HG03442 (cell line): ENCODE measurements at regions not wholly inside any gene's neighbourhood (a gene's known extent, or its start where the extent isn't known, plus 50 kb on each side); places are given as distances from the start of the nearest gene placed in this dataset.

Experiments used
- ATAC-seq: cut with Tn5 transposase; IDR thresholded peaks from one replicate; pipeline ENCODE4 v1.9.1; 2021; ENCODE audit warnings: mild to moderate bottlenecking, moderate library complexity; ENCODE audit not compliant: unreplicated experiment

GRCh38 chr11:116603728-116604323 lies 169.0 kb downstream of the BUD13 start:
- ATAC-seq, result no peak

DNA sequence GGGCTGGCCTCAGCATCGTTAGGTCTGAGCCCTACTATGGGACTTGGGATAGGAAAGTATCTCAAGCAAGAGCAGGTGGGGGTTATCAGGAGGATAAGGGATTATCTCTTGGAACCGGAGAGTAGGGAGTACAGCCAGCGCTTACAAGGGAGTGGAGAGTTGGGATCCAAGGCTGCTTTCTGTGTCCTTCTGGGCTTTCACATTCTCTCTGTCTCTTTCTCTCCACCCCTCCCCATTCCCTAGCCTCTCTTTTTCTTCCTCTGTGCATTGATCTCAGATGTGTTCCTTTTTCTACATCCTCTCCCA lies 170.2 kb downstream of the BUD13 start:
- ATAC-seq, result no peak

GRCh38 chr11:116601814-116602636 lies 170.8 kb downstream of the BUD13 start:
- no peak for ATAC-seq

DNA sequence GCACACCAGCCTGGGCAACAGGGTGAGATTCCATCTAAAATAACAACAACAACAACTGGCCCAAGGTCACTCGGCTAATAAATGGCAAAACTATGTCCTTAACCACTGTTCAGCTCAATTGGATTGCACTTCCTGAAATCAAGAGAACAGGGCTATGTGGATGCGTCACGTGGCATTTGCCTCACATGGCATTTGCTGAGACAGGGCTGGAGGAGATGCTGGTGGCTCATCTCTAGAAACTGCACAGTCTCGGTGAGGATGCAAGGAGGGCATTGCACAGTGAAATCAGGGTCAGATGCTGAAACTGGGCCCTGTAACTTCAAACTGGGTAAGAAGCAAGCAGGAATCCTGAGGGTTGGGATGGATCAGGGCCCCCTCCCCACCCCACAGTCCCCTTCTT lies 171.9 kb downstream of the BUD13 start:
- ATAC-seq, result no peak

DNA sequence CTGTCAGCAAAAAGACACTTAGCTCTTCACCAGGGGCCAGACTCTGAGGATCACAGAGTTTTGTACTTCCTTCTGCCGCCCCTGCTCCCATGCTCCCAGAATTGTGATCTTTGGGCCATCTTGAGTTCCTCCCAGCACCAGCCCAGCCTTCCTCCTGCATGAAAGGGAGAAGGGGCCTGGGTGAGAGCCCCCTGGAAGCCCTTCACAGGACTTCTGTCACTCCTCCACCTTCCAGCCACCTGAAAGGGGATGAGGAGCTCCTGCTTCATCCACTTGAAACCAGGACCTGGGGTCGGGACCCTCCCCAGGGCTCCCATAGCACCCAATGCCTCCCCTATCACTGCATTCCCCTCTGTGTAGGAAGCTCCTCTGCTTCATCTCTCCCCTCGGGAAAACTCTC lies 174.2 kb downstream of the BUD13 start:
- ATAC-seq, result no peak

DNA sequence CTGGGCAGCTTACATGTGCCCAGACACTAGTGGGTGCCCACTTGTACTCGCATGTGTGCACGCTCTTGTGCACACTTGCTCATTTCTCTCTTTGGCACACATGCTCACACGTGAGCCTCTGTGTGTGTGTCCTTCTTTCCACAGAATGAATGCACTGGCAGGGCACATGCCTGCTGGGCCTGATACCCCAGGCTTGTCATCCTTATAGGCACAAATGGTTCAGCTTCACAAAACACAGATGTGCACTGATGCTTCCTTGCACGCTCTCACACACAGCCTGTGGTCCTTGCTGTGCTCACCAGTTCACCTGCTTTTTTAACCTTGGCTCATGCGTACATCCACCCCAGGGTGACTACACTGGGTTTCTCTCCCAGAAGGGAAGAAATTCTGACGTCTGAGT lies 174.8 kb downstream of the BUD13 start:
- ATAC-seq, result no peak

GRCh38 chr11:116596346-116597260 lies 176.2 kb downstream of the BUD13 start:
- no peak for ATAC-seq

- ATAC-seq, result no peak
Measured at GRCh38 chr11:116595305-116595880, 177.4 kb downstream of the BUD13 start.

DNA sequence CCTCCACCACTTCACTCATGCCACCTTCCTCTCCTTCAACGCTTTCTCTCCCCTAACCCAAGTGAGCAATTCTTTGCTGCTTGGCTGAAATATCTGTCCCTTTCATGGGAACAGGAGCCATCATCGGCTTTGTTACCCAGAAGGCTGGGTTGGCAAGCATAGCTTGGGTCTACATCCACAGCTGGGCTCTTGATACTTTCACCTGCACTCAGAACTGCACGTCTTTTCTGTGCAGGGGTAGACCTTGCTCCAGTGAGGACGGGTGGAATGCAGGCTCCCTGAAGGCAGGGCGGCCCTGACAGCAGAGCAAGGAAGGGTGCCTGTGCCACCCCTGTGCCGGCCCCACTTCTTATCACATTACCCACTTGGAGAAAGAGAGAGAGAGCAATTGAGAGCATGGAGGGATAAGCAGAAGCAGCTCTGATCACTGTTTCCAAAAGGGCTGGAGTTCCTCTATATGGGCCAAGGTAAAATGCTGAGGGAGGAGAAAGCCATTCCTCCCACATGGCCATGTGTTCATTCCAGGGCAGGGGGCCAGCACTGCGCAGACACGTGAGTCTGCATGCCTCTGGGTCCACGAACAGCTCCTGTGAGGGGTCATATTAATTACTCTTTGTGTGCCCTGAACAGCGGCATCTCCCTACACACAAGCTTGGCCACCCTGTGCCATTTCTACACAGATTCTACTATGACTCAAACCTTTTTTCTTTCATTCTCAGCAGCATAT lies 181.8 kb downstream of the BUD13 start:
- no peak for ATAC-seq

DNA sequence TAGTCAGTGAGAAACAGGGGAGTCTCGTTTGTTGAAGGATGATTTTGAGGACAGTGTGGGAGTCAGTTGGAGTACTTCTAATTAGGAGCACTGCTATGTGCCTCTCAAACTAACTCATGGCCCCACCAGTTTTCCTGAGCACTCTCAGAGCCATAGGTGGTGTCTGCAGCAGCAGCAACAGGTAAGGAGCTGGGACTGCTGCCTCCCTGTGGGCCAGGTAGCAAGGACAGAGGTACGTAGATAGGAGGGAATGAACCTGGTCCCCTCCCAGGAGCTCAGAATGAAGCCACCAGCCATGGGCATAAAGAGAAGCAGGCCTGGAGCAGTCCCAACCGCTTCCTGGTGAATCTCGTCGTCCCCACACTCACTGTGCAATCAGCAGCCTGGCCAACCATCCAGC lies 183.4 kb downstream of the BUD13 start:
- ATAC-seq, result no peak

DNA sequence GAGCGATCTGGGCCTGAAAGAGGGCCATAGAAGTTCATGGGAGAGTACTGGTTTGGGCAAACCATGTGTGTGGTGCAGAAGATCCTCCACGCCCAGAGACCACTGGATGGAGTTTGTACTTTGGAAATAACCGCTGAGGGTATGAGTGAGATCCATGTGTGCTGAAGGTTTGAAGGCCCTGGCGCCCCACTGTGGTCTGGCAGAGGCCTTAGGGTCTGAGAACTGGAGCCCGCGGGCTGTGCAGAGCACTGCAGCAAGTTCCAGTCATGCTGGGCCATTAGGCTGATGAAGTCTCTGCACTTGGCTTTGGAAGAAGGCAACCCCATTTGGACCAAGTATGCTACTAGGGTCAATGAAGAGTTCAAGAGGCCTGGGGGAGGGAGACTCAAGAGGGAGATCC lies 186.4 kb downstream of the BUD13 start:
- ATAC-seq, result no peak

- ATAC-seq, result no peak
Measured at GRCh38 chr11:116582571-116582970, 190.2 kb downstream of the BUD13 start.

- ATAC-seq, result no peak
Measured at GRCh38 chr11:116581349-116581748, 191.4 kb downstream of the BUD13 start.

- ATAC-seq, result no peak
Measured at GRCh38 chr11:116580799-116581198, 192.0 kb downstream of the BUD13 start.

DNA sequence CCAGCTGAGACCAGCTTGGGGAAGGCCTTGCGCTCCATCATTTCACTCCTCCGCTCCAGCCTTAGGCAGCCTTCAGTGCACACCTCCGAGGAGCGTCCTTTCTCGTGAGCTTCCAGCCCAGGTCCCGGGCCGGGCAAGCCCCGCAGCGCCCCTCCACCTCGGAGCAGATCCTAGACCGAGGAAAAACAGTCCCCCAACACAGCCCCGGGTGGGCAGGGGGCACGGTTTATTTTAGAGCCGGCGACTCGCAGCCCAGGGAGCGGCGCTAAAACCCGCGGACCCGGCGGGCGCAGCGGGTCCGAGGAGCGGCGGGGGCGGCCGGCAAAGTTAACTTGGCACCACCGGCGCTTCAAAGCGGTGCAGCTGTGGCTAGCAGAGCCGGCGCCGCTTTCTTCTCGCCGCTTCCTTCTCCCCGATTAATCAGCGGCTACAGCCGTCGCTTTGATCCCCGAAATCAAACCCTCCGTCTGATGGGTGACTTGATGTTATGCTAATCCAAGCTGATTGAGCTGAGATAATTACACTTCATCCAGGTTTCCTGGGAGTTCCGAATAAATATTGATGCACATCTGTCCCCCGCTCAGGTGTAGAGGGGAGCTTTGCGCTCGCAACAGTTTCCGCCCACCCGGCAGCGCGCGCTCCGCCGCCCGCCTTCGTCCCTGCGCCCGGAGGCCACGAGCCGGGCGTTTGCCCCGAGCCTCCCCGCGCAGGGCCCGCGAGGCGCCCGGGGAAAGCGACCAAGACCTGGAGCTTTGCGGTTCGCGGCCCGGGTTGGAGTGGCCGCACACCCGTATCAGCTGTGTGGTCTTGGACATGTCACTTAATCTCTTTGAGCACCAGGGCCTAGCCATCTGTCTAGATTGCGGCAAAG lies 192.7 kb downstream of the BUD13 start:
- no peak for ATAC-seq

- ATAC-seq, result no peak
Measured at GRCh38 chr11:116579031-116579653, 193.6 kb downstream of the BUD13 start.

GRCh38 chr11:116577956-116578355 lies 194.8 kb downstream of the BUD13 start:
- no peak for ATAC-seq

GRCh38 chr11:116577273-116577672 lies 195.5 kb downstream of the BUD13 start:
- no peak for ATAC-seq

DNA sequence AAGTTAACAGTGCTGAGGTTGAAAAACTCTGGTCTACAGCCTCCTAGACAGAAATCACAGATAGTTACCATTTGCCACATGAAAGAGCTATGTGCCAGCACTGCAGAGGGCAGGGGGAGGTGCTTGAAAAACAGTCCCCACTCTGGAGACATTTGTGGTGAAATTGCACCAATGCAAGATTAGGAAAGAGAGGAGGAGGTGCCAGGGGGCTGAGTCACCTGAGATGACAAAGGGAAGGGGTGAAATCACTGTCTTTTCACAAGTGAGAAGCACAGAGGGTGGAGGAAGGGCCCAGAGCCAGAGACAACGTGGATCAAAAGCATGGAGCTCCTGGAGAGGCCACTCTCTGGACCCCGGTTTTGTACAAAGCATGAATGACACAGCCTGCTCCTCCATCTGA lies 196.3 kb downstream of the BUD13 start:
- no peak for ATAC-seq
